HUDEP-2 (cell line): ENCODE measurements at regions not wholly inside any gene's neighbourhood (a gene's known extent, or its start where the extent isn't known, plus 50 kb on each side); places are given as distances from the start of the nearest gene placed in this dataset.
A peak's percentile ranks its signal among the peaks of the same experiment; 100 is the strongest.

Experiments used
- DNase-seq, 76 experiments: peaks; one replicate each; lab custom pipeline; 2025; ENCODE audit not compliant: unreplicated experiment in 76 of 76; lab: John Stamatoyannopoulos, UW

DNA sequence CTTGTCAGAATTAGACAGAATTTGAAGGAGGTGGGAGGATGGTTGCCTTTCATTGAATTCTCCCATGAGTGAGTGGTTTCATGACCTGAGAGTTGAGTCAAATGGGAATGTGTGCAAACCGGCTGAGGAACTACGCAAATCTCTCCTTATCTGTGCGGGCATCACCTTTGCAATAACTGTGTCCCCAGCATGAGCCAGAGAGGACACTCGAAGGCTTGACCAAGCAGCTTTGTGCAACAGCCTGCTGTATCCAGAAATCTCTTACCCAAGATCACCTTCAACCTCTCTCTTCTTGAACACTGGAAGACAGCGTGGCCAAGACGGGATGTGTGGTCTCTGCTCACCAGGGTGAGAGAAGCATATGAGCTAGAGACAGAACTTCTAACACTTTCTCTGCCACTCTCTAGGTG lies 93.8 kb upstream of the IKZF1 start:
- no peak for DNase-seq

DNA sequence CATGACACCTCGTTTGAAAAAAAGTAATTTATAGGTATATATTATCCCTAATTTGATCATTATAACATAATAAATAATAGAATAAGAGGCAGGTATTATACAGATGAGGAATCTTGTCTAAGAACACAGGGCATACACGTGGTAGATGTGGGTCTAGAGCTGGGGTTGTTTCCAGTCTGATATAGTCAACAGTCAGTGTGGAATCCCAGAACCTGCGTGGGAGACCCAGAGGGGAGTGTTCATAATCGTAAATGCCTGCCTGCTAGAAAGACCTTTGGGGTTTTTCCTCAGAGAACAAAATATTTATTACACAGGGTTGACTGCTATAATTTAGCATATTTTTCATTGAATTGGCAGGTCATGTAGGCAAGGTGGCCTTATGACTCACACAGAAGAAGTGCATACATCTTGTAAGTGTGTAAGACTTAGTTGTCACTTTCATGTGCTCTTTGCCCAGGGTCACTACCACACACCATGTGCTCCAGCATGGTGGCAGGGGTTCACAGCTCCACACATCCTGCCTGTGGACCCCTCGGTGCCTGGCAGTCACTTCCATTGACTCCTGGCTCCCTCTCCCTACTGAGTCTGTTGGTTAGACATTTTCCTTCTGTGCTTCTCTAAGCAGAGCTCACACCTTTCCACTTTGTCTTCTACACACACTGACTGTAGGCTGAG lies 94.9 kb upstream of the IKZF1 start:
- DNase-seq = no peak

DNA sequence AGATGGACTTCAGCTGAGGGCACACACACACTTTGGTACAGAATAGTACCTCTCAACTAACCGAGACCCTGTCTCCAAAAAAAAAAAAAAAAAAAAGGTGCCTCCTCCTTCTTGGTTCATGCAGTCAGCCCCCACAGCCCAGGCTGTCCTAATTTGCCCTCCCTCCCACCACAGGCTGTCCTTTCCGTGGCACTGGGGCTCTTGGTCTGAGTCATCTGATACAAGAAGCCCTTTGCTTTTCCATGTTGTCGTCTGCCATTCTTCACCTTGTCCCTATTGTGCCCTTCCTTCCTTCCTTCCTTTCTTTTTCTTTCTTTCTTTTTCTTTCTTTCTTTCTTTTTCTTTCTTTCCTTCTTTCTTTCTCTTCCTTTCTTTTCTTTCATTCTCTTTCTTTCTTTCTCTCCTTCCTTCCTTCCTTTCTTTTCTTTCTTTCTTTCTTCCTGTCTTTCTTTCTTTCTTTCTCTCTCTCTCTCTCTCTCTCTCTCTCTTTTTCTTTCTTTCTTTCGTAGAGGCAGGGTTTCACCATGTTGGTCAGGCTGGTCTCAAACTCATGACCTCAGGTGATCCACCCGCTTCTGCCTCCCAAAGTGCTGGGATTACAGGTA lies 96.0 kb upstream of the IKZF1 start:
- no peak for DNase-seq

- DNase-seq = no peak
Measured at GRCh38 chr7:50207686-50208255, 96.7 kb upstream of the IKZF1 start.

DNA sequence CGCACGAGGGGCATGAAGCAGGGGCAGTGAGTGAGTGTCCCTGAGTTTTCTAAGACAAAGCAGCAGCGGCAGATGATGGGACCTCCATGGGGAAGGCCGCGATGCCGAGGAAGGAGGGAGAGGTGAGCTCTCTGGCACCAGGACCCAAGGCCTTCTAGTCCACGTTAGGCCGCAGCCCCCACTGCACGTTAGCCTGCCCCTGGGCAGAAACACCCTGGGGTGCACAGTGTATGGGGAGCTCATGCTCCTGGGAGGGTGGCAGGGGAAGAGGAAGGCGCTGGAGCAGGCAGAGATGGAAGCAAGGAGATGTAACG lies 97.3 kb upstream of the IKZF1 start:
- no peak for DNase-seq

DNA sequence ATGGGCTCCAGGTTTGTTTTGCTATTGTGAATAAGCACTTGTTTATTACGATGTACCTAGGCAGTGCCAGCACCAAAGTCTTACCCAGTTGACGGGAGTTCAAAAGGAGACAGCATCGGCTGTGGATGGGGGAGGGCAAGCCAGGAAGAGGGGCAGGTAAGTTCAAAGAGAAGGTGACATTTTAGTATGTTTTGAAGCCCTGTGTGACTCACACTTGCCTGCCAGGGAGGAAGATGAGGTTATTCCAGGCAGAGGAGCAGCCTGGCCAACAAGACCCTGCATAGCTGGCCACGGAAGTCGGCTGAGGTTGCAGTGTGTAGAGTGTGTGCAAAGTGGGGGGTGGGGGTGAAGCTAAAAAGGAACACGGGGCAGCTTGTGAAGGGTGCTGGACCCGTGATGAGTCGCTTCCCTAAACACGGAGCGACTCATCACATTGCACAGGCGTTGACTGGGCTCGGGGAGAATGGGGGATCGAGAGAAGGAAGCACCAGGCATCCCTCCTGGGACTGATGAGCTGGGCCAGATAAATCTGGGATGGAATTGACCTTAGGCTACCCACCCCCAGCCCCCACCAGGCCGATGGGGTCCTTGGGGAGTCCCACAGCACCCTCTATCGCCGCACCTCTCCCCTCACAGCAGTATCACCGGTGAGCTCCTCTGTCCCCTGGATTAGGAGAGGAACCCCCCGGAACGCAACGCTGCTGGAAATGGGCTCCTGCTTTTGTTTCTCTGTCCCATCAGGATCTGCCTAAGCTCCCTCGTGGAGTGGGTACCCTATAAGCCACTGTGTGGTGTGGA lies 97.9 kb upstream of the IKZF1 start:
- no peak for DNase-seq

GRCh38 chr7:50205011-50205410 lies 99.5 kb upstream of the IKZF1 start:
- no peak for DNase-seq

DNA sequence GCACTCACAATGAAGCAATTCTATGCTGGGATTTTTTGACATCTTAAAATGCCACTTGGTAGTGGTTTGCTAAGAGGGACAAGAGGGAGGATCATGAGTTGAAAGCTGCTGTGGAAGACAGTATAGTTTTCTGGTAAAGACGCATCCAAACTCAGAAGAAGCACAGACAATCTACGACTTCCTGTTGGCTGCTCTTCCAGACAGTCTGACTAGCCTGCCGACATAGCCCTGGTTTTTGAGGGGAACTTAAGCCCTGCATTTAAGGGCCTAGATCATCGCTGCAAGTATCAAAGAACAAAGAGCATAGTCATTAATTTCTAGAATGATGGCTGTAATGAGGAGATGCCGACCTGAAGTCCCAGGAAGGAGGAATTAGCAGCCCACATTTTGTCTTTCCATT lies 99.9 kb upstream of the IKZF1 start:
- no peak for DNase-seq

- no peak for DNase-seq
Measured at GRCh38 chr7:50203521-50203920, 101.0 kb upstream of the IKZF1 start.

GRCh38 chr7:50202052-50202555 lies 102.4 kb upstream of the IKZF1 start:
- no peak for DNase-seq

GRCh38 chr7:50199824-50200223 lies 104.7 kb upstream of the IKZF1 start:
- no peak for DNase-seq

GRCh38 chr7:50197549-50197948 lies 104.5 kb upstream of the ZPBP start:
- peak in 1 of 76 experiments; percentile 21 for DNase-seq

- no peak for DNase-seq
Measured at GRCh38 chr7:50196719-50197118, 103.7 kb upstream of the ZPBP start.

DNA sequence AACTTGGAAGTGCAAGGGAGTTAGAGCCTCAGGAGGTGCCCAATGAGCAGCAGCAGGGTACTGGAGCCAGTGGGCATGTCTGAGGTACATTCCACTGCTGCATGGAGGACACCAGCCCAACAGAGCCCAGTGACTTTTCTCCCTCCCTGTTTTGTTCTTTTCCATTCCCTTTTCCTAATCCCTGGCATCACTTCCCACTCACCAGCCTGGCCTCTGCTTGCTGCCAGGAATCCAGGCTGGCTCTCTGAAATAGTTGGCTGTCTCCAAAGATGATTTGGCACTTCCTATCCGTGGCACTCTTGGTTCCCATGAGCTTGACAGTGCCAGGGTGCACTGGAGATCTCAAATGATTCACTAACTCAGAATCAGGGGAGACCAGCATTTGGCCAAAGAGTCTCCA lies 97.7 kb upstream of the ZPBP start:
- DNase-seq = no peak

DNA sequence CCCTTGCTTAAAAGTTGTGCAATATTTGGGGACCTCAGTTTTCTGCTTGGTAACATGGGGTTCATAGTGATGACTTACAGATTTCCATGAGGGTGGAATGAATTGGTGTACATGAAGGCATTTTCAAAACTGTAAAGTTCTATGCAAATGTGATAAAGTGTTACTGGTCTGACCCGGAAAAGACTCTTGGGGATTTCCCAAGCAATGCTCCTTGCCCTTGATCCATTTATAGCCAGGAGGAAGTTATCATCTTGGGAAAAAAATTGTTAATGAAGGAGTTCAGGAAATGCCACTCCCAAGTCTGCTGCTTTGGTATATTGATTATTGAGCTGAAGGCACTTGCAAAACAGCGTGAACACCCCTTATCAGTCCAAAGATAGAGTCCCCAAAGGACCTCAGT lies 96.3 kb upstream of the ZPBP start:
- no peak for DNase-seq

DNA sequence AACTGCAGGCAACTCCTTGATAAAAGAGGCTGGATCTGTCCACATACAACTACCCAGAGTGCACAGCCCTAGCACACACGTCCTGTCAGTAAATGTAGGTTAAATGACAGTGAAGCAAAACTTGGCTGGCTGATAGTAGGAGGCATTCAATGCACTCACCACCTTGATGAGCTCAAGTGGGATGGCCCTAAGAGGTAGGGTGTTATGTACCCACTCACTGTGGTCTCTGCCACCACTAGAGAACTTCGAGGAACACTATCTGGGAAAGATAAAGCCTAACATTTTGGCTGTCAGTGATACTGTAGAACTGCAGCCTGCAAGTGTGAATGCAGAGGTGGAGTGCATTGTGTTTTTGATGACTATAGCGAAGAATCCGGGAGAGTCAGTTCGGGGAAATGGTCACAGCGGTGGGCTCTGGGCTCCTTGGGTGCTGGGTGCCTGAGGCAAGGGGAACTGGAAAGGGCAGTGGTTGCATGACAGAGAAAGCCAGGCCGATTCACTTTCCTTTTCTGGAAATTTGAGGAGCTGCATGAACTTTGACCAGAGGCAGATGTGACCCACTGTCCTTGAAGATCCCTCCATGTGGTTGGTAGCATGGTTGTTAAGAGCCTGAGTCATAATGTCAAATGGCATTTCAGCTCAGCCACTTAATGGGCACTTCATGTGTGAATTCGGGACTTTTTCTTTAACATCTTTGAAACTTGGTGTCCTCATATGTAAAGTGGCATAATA lies 93.1 kb upstream of the ZPBP start:
- DNase-seq = no peak

DNA sequence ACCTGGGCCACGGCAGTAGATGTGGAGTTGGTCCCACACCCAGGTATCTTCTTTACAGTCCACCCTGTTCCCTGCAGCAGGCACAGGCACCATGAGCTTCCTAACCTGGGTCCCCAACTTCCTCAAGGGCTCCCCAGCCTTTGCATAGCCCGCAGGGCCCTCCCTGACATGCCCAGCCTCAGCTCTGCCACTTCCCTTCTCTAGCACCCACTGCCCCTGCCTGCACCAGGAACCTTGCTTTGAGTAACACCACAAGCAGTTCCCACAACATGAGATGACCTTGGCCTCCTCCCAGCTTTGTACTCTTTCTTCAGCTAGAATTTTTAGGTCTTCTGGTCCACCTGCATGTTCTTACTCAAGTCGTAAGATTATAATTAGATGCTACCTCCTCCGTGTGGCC lies 92.2 kb upstream of the ZPBP start:
- no peak for DNase-seq

DNA sequence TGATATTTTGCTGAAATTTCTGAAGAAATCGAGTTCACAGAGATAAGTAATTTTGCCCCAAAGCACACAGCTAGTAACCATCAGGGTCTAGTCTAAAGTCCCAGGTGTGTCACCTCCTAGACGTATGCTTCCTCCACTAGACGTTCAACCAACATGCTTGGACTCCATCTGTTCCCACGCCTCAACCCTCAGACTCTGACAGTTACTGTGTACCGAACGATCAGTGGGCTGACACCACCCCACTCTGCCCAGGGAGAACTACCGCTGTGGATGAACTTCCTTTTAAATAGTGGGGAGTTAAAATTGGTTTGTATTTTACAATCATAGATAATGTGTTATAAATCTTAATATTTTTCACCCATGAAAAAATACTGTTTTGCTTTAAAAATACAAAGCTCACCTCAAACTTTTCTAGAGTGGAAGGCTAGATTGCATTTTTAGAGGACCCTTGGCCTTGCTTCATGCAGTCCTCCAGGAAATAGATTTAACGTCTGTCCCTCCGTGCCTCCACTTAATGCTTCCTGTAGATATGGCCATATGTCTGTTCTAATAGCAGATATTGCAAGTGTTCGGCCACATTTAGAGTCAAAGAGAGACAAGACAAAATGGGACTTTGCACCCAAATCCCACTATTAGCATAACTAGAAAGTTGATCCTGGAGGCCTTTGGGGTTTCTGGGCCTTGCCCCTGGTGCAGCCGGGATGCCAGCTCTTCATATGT lies 91.4 kb upstream of the ZPBP start:
- no peak for DNase-seq

- no peak for DNase-seq
Measured at GRCh38 chr7:50182759-50183158, 89.7 kb upstream of the ZPBP start.

- DNase-seq = no peak
Measured at GRCh38 chr7:50181081-50181480, 88.0 kb upstream of the ZPBP start.
